GM12878 (cell line): ENCODE measurements at regions not wholly inside any gene's neighbourhood (a gene's known extent, or its start where the extent isn't known, plus 50 kb on each side); places are given as distances from the start of the nearest gene placed in this dataset.
A peak's percentile ranks its signal among the peaks of the same experiment; 100 is the strongest.

Experiments
- ATAC-seq: fragments of 200-7000 bp; cut with Tn5 transposase; 3 replicates; pipeline ENCODE4 v1.9.1; 2020; ENCODE audit warnings: mild to moderate bottlenecking, moderate library complexity
- BruUV-seq: library from RNA; stranded (reverse); fragments of 400-500 nt; replicated peaks from 2 replicates; lab custom pipeline; 2021; lab: Mats Ljungman, UMichigan
- CTCF ChIA-PET: fragments of 300-600 bp; sonication (Branson Sonifier 250); formaldehyde crosslinking; extraction: SDS; loops from one replicate; lab custom pipeline; 2021; ENCODE audit warnings: inconsistent platforms; lab: Yijun Ruan, JAX
- POLR2A ChIA-PET: fragments of 350-600 bp; formaldehyde crosslinking; extraction: SDS; loops from one replicate; lab custom pipeline; 2021; ENCODE audit warnings: inconsistent platforms; lab: Charles Lee
- RAD21 ChIA-PET: fragments of 300-600 bp; sonication (Branson Sonifier 250); formaldehyde crosslinking; loops from one replicate; lab custom pipeline; 2023; ENCODE audit warnings: antibody characterized with exemption; ENCODE audit not compliant: unreplicated experiment; lab: Charles Lee
- SMC1A ChIA-PET: fragments of 300-600 bp; sonication (Branson Sonifier 250); formaldehyde crosslinking; loops from one replicate; lab custom pipeline; 2023; ENCODE audit not compliant: unreplicated experiment, uncharacterized antibody; lab: Charles Lee
- DNase-seq: peaks from one replicate; pipeline ENCODE4 v3.0.0-alpha.2; 2011; ENCODE audit warnings: low read depth, low spot score
- FAIRE-seq: peaks from 3 replicates; lab custom pipeline; 2011; peaks lifted over from hg19 to GRCh38; lab: Jason Lieb, UNC
- H2AFZ ChIP-seq: 2 replicates; pipeline ENCODE4 v1.6.0; 2011; ENCODE audit warnings: low read depth, low read length, control low read depth; ENCODE audit not compliant: control insufficient read depth
- H3K27ac ChIP-seq: 2 replicates; pipeline ENCODE4 v1.5.1; 2011; ENCODE audit warnings: control low read depth; ENCODE audit not compliant: control insufficient read depth, insufficient read depth
- H3K27me3 ChIP-seq, 2 experiments: replicated peaks in 1 of 2; 2 replicates each; pipeline versions ENCODE4 v1.6.0 to v1.6.1; 2011; ENCODE audit warnings: low read length in 1 of 2; ENCODE audit not compliant: control insufficient read depth in 2 of 2, insufficient read depth in 2 of 2
- H3K36me3 ChIP-seq, 2 experiments: 2 replicates each; pipeline ENCODE4 v1.5.1; 2011; ENCODE audit warnings: low read length in 1 of 2; ENCODE audit not compliant: control insufficient read depth in 2 of 2, insufficient read depth in 2 of 2
- H3K4me1 ChIP-seq: 2 replicates; pipeline ENCODE4 v1.6.1; 2011; ENCODE audit warnings: mild to moderate bottlenecking, low read length, moderate library complexity, mixed read lengths; ENCODE audit not compliant: control insufficient read depth, insufficient read depth
- H3K4me2 ChIP-seq: 2 replicates; pipeline ENCODE4 v1.6.0; 2011; ENCODE audit warnings: control low read depth; ENCODE audit not compliant: control insufficient read depth, insufficient read depth
- H3K4me3 ChIP-seq: fragments of 200-600 bp; sonication (generic); 2 replicates; pipeline ENCODE4 v1.5.1; 2016
- H3K79me2 ChIP-seq: 2 replicates; pipeline ENCODE4 v1.6.0; 2011; ENCODE audit warnings: low read length; ENCODE audit not compliant: control insufficient read depth, insufficient read depth
- H3K9ac ChIP-seq: 2 replicates; pipeline ENCODE4 v1.8.0; 2011; ENCODE audit warnings: low read length, control low read depth, mixed read lengths; ENCODE audit not compliant: control insufficient read depth, insufficient read depth
- H3K9me3 ChIP-seq: replicated peaks from 3 replicates; pipeline ENCODE4 v1.5.1; 2011; ENCODE audit warnings: mild to moderate bottlenecking, low read length; ENCODE audit not compliant: control insufficient read depth, insufficient read depth
- H4K20me1 ChIP-seq: 2 replicates; pipeline ENCODE4 v1.6.0; 2011; ENCODE audit not compliant: control insufficient read depth, insufficient read depth
- ASH2L ChIP-seq: fragments of 300-600, 200-600 bp; sonication (generic); IDR thresholded peaks from 2 replicates; pipeline ENCODE4 v1.6.1; 2017; ENCODE audit warnings: low read depth, mild to moderate bottlenecking, borderline replicate concordance
- CREB1 ChIP-seq: IDR thresholded peaks from 2 replicates; pipeline ENCODE4 v1.6.1; 2012; ENCODE audit warnings: low read depth, mild to moderate bottlenecking, inconsistent platforms
- ETV6 ChIP-seq, 2 experiments: fragments of 450-650 bp in 1 of 2; IDR thresholded peaks in 1 of 2; conservative IDR thresholded peaks in 1 of 2; 2 replicates each; pipeline ENCODE4 v1.6.1; 2014; ENCODE audit warnings: antibody characterized with exemption in 1 of 2, borderline replicate concordance in 1 of 2, low read depth in 1 of 2, mild to moderate bottlenecking in 1 of 2, moderate library complexity in 1 of 2
- FOXK2 ChIP-seq: fragments of 450-650 bp; IDR thresholded peaks from 2 replicates; pipeline ENCODE4 v1.6.1; 2017; ENCODE audit warnings: mild to moderate bottlenecking, moderate library complexity
- HSF1 ChIP-seq: fragments of 150-350 bp; IDR thresholded peaks from 2 replicates; pipeline ENCODE4 v1.6.1; 2014; ENCODE audit warnings: mild to moderate bottlenecking, low read depth, low read length
- JUND ChIP-seq: IDR thresholded peaks from 2 replicates; pipeline ENCODE4 v1.6.1; 2012; ENCODE audit warnings: low read depth, mild to moderate bottlenecking, low read length, improper control_type of control experiment, moderate library complexity
- MEF2A ChIP-seq: IDR thresholded peaks from 2 replicates; pipeline ENCODE4 v1.6.1; 2011; ENCODE audit warnings: low read depth, mild to moderate bottlenecking, low read length, moderate library complexity; ENCODE audit not compliant: insufficient read depth
- MYC ChIP-seq: IDR thresholded peaks from 2 replicates; pipeline ENCODE4 v1.6.1; 2011; ENCODE audit warnings: mild to moderate bottlenecking, low read length, moderate library complexity, inconsistent platforms; ENCODE audit not compliant: insufficient read depth, insufficient replicate concordance, insufficient read length, severe bottlenecking
- NR2C1 ChIP-seq: fragments of 450-650 bp; IDR thresholded peaks from 2 replicates; pipeline ENCODE4 v1.6.1; 2017; ENCODE audit warnings: antibody characterized with exemption, mild to moderate bottlenecking, moderate library complexity
- NR2F1 ChIP-seq: fragments of 450-650 bp; conservative IDR thresholded peaks from 2 replicates; pipeline ENCODE4 v1.6.1; 2017; ENCODE audit warnings: mild to moderate bottlenecking
- SMAD5 ChIP-seq: IDR thresholded peaks from 2 replicates; pipeline ENCODE4 v1.6.1; 2016; ENCODE audit warnings: antibody characterized with exemption, low read depth
- SMC3 ChIP-seq: IDR thresholded peaks from 2 replicates; pipeline ENCODE4 v1.6.1; 2011; ENCODE audit warnings: low read length, improper control_type of control experiment, borderline replicate concordance
- SREBF2 ChIP-seq: IDR thresholded peaks from 2 replicates; pipeline ENCODE4 v1.6.1; 2012; ENCODE audit warnings: mild to moderate bottlenecking, low read length
- ZBTB33 ChIP-seq: fragments of 450-650 bp; IDR thresholded peaks from 2 replicates; pipeline ENCODE4 v1.6.1; 2017; ENCODE audit warnings: mild to moderate bottlenecking
- ZBTB40 ChIP-seq: fragments of 450-650 bp; IDR thresholded peaks from 2 replicates; pipeline ENCODE4 v1.6.1; 2016; ENCODE audit warnings: mild to moderate bottlenecking, moderate library complexity, borderline replicate concordance
- ZNF217 ChIP-seq: fragments of 450-650 bp; IDR thresholded peaks from 2 replicates; pipeline ENCODE4 v1.6.1; 2017; ENCODE audit warnings: antibody characterized with exemption, mild to moderate bottlenecking
- WGBS: methylation state at CpG from one replicate; pipeline ENCODE4 v1.1.6; 2016; ENCODE audit warnings: low lambda C conversion rate; ENCODE audit not compliant: insufficient replicate concordance, insufficient coverage; ENCODE audit errors: missing lambda C conversion rate; 5-methylcytosine and 5-hydroxymethylcytosine counted together
- in situ Hi-C: fragments of 300-500 bp; cut with MboI; formaldehyde crosslinking; loops from 9 replicates; pipeline ENCODE4 v1.14.3; 2018; ENCODE audit warnings: mixed read lengths
- intact Hi-C: fragments of 100-400 bp; cut with micrococcal nuclease; formaldehyde crosslinking; loops from one replicate; pipeline ENCODE4 v1.14.2; 2022; ENCODE audit not compliant: unreplicated experiment

- TF ChIP-seq HSF1 (no peak), SREBF2 (no peak), SMAD5 (no peak), ZBTB33 (no peak), JUND (no peak), NR2C1 (no peak), ZNF217 (no peak), CREB1 (no peak), MYC (no peak)
Measured at GRCh38 chr10:78545756-78546155, 512.1 kb downstream of the RPS24 start (continued).

GRCh38 chr10:78547397-78547796 lies 513.7 kb downstream of the RPS24 start:
- Histone ChIP-seq H3K36me3 (no peaks in the 10 kb centered on the region), H3K27ac (no peak overlapping the region), H3K4me2 (no peak overlapping the region), H2AFZ (no peak overlapping the region), H3K4me1 (no peaks in the 10 kb centered on the region), H3K9ac (no peak overlapping the region), H4K20me1 (no peaks in the 10 kb centered on the region), H3K9me3 (no peaks in the 10 kb centered on the region), H3K79me2 (no peaks in the 10 kb centered on the region), H3K4me3 (no peak overlapping the region), H3K27me3 (no peaks in the 10 kb centered on the region; a peak in 2 of 4 replicates)
- DNase-seq (no peak), FAIRE-seq (no peak), ATAC-seq (no peak)
- 17% methylated on average over 6 of the region's 6 CpGs for WGBS
- TF ChIP-seq FOXK2 = no peak
- peak; percentile 73; the same call in 1 of the 2 replicates for TF ChIP-seq ZBTB40
- peak; percentile 50; the same call in 1 of the 2 replicates for TF ChIP-seq NR2F1
- TF ChIP-seq SMC3 = no peak
- no peak for TF ChIP-seq ASH2L
- no peak for TF ChIP-seq MEF2A
- no peak for TF ChIP-seq ETV6 (conservative IDR thresholded peaks at IDR 0.05 in 1 of 2, IDR thresholded peaks at IDR 0.05 in 1 of 2; ENCODE audit: borderline replicate concordance in 1 of 2, low read depth in 1 of 2)
- POLR2A ChIA-PET = no interaction called here
- CTCF ChIA-PET = interaction anchor here (1.1 to 1.6 kb wide), 3 partner anchors 70 to 648 kb away, joined by 3 to 5 read pairs (median 3); no protein-coding TSS in a partner anchor
- intact Hi-C loops = no loop called here
- RAD21 ChIA-PET = interaction anchor here (1.2 kb wide), 1 partner anchor 111 kb away, joined by 3 read pairs; no protein-coding TSS in a partner anchor
- no TSS peak for BruUV-seq
- in situ Hi-C loops = no loop called here
- SMC1A ChIA-PET = no interaction called here
